ENCODE measurements at regions not wholly inside any gene's neighbourhood (a gene's known extent, or its start where the extent isn't known, plus 50 kb on each side); places are given as distances from the start of the nearest gene placed in this dataset.
"Not testable (repeated sequence)": the region's sequence is repeated elsewhere in the genome, so short reads cannot be mapped to it uniquely, and the experiment has no call there.

DNA sequence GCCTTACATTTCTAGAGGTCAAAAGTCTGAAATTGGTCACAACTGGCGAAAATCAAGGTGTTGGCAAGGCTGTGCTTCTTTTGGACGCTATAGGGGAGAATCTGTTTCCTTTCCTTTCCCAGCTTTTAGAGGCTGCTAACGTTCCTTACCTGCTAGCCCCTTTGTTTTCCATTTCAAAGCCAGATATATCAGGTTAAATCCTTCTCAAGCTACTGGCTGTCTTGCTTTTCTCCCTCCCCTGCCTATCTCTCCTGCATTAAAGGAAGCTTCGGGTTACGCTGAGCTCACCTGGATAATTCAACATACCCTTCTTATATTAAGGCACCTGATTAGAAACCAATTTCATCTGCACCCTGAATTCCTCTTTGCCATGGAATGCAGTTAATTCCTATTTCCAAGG, 1569.7 kb upstream of the SLC10A2 start:
- H3K4me3 Mint-ChIP-seq, result no peak overlapping the region
- H3K27me3 Mint-ChIP-seq, result no peaks in the 10 kb centered on the region
- no peak overlapping the region for H3K27ac Mint-ChIP-seq
- ATAC-seq, result no peak
- no peaks in the 10 kb centered on the region for H3K9me3 Mint-ChIP-seq
- DNase-seq, result no peak
- H3K4me1 Mint-ChIP-seq, result no peaks in the 10 kb centered on the region

DNA sequence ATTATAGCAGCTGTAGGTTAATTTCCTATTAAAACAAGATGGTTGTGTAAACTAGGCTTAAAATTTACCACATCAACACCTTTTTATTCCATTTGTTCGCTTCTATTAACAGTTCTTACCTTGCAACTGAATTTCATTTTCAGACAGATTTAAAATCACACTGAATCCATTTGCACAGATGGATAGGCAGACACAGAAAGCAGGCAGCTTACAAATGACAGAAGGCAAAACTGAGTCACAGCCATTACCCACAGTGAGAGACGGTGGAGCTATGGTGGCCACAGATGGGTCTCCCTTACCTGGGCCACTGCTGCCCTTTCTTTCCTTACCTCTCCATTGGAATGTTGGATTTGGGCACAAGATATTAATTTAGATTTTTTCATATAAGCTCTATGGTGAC, 1567.8 kb upstream of the SLC10A2 start:
- no peak overlapping the region for H3K27ac Mint-ChIP-seq
- ATAC-seq (no peak), DNase-seq (no peak)
- no peaks in the 10 kb centered on the region for H3K27me3 Mint-ChIP-seq
- H3K9me3 Mint-ChIP-seq, result no peaks in the 10 kb centered on the region
- H3K4me3 Mint-ChIP-seq, result no peak overlapping the region
- H3K4me1 Mint-ChIP-seq, result no peaks in the 10 kb centered on the region

GRCh38 chr13:104632736-104633135, 1566.5 kb upstream of the SLC10A2 start:
- no peak overlapping the region for H3K4me3 Mint-ChIP-seq
- no peaks in the 10 kb centered on the region for H3K9me3 Mint-ChIP-seq
- no peak for ATAC-seq
- no peak overlapping the region for H3K27ac Mint-ChIP-seq
- H3K27me3 Mint-ChIP-seq, result no peaks in the 10 kb centered on the region
- H3K4me1 Mint-ChIP-seq, result no peaks in the 10 kb centered on the region
- DNase-seq, result no peak

GRCh38 chr13:104625201-104625600, 1559.0 kb upstream of the SLC10A2 start:
- ATAC-seq (no peak), DNase-seq (no peak)
- no peak overlapping the region for H3K27ac Mint-ChIP-seq

DNA sequence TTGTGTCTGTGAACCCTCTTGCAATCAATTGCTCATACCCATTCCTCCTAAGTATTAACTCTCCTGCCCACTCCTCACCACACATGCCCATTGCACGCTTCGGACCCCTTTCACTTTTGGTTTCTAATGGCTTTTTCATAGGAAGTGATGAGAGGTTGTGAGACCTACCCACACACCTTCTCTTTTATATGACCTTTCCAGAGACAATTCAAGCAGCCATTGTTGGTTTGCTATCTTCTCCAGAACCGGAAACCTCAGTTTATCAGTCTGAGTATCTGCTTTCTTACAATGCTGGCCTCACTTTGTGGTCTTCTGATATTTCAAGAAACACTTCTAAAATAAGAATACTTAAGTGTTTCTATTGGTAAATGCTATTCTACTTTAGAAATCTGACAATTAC, 1550.8 kb upstream of the SLC10A2 start:
- ATAC-seq, result no peak
- no peak overlapping the region for H3K4me3 Mint-ChIP-seq
- DNase-seq, result no peak
- H3K4me1 Mint-ChIP-seq, result peaks cover 5% of the 10 kb centered on the region
- H3K27ac Mint-ChIP-seq, result no peak overlapping the region
- H3K27me3 Mint-ChIP-seq, result no peaks in the 10 kb centered on the region
- H3K9me3 Mint-ChIP-seq, result peaks cover 10 to 12% of the 10 kb centered on the region in 2 donors

More at GRCh38 chr13:104625201-104625600, 1559.0 kb upstream of the SLC10A2 start:
- Mint-ChIP-seq H3K27me3 (no peaks in the 10 kb centered on the region), H3K4me1 (no peaks in the 10 kb centered on the region), H3K9me3 (no peaks in the 10 kb centered on the region), H3K4me3 (no peak overlapping the region)

DNA sequence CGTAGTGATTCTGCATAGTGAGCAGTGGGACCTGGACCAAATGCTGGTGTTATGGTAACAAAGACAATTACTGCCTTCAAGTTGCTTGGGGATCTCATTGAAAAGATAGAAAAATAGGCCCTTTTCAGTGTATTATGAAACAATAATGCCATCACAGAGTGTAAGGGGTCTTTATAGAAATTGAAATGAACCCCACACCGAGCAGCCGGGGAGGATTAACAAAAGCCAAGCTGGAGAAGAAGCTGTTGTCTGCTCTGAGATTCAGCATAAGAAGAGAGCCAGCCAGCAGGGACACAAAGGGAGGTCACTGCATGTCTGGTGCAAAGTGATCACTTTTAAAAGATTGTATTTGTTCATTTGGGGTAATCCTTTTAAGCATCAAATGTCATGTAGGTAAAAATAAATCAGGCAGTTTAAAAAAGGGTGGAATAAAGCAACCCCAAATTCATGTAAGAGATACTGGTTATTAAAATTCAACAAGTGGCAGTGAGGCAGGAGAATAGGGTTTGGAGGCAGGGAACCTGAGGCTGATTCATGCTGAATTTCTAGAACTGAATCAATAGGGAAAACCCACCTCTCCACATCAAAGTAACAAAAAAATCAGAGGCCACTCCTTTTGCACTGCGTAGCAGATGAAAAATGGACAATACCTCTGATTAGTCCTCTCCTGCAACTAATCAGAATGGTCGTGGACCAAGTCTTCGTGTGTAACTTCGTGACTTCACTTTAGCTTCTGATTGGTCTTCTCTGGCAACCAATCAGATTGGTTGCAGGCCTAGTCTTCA, 1548.3 kb upstream of the SLC10A2 start:
- Mint-ChIP-seq H3K4me1 (peaks cover 5% of the 10 kb centered on the region), H3K4me3 (no peak overlapping the region), H3K27ac (no peak overlapping the region), H3K9me3 (peaks cover 10 to 12% of the 10 kb centered on the region in 2 donors), H3K27me3 (no peaks in the 10 kb centered on the region)
- no peak for ATAC-seq
- no peak for DNase-seq

DNA sequence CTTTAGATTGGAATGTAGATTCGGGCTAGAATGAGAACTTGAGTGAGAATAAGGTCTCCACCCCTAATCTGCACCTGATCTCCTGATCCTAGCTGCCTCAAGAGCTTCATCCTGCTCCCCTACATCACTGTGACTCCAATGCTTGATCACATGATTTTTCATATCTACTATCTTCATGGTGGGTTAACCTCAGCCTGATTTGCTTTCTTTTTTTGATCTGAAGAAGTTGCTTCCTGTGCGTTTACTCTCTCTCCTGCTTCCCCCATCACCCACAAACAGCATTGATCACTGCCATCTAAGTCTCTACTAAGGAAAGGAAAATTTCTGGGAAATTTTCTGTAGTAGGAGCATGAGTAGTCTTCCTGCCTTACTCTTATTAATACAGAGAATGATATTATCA, 1542.1 kb upstream of the SLC10A2 start:
- no peak for DNase-seq
- Mint-ChIP-seq H3K9me3 (no peaks in the 10 kb centered on the region), H3K4me3 (no peak overlapping the region), H3K27ac (no peak overlapping the region), H3K4me1 (peaks cover 5% of the 10 kb centered on the region), H3K27me3 (no peaks in the 10 kb centered on the region)
- ATAC-seq, result no peak

DNA sequence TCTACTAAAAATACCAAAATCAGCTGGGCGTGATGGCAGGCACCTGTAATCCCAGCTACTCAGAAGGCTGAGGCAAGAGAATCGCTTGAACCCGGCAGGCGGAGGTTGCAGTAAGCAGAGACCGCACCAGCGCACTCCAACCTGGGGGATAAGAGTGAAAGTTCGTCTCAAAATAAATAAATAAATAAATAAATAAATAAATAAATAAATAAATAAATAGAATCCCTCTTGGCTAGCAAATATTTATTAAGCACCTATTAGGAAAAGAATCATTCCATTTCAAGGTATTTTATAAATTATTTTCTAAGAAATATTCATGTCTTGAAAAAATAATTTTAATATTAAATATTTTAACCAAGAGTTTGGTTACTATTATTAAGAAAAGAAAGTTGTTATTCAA, 1539.2 kb upstream of the SLC10A2 start:
- H3K27me3 Mint-ChIP-seq, ATAC-seq, H3K4me1 Mint-ChIP-seq, H3K9me3 Mint-ChIP-seq, H3K4me3 Mint-ChIP-seq, DNase-seq, H3K27ac Mint-ChIP-seq: not testable (repeated sequence)

GRCh38 chr13:104597546-104598180, 1531.4 kb upstream of the SLC10A2 start:
- Mint-ChIP-seq H3K27me3 (peaks cover 8% of the 10 kb centered on the region), H3K4me1 (no peaks in the 10 kb centered on the region), H3K4me3 (no peak overlapping the region), H3K9me3 (no peaks in the 10 kb centered on the region), H3K27ac (no peak overlapping the region)
- DNase-seq (no peak), ATAC-seq (no peak)

DNA sequence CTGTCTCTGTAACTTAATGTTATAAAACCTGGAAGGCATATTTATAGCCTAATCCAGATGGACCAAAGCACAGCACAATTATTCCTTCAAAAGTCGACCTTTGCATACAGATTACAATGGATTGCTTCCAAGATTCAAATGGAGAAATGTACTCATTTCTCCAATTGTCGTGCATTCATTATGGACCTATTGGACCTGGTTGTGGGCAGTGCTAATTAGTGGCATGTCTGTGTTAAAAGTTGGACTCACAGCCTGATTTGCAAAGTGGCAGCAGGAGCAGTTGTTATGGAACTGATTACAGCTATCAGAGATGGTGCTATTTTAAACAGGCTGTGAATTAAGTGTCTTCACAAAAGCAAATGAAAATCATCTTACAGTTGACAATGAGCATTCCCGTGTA, 1529.3 kb upstream of the SLC10A2 start:
- H3K4me3 Mint-ChIP-seq, result no peak overlapping the region
- ATAC-seq (no peak), DNase-seq (no peak)
- H3K27ac Mint-ChIP-seq, result no peak overlapping the region
- H3K4me1 Mint-ChIP-seq, result no peaks in the 10 kb centered on the region
- peaks cover 8% of the 10 kb centered on the region for H3K27me3 Mint-ChIP-seq
- no peaks in the 10 kb centered on the region for H3K9me3 Mint-ChIP-seq

GRCh38 chr13:104594806-104595205, 1528.6 kb upstream of the SLC10A2 start:
- DNase-seq (no peak), ATAC-seq (no peak)
- Mint-ChIP-seq H3K4me1 (no peaks in the 10 kb centered on the region), H3K27me3 (peaks cover 8% of the 10 kb centered on the region), H3K27ac (no peak overlapping the region), H3K9me3 (no peaks in the 10 kb centered on the region), H3K4me3 (no peak overlapping the region)

DNA sequence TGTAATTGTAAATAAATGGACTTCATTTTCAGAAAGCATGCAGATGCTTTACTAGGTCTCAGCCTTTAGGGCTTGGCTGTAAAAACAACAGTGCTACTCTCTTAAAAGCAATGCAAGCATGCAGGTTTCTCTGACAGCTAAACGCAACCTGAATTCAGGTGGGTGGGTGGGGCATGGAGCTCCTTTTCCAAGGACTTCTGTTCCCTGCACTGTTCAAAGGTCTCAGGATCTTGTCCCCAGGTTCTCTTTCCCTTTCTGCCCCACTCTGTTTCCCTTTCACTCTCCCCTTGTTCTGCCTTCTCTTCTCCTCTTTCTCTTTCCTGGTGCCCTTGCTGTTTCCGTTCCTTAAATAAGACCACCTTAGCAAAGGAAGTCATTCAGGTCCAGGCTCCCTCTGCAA, 1527.5 kb upstream of the SLC10A2 start:
- no peaks in the 10 kb centered on the region for H3K4me1 Mint-ChIP-seq
- H3K9me3 Mint-ChIP-seq, result no peaks in the 10 kb centered on the region
- H3K27ac Mint-ChIP-seq, result no peak overlapping the region
- ATAC-seq, result no peak
- H3K4me3 Mint-ChIP-seq, result no peak overlapping the region
- H3K27me3 Mint-ChIP-seq, result peaks cover 8% of the 10 kb centered on the region
- no peak for DNase-seq

- DNase-seq (no peak), ATAC-seq (no peak)
- H3K4me3 Mint-ChIP-seq, result no peak overlapping the region
- H3K4me1 Mint-ChIP-seq, result no peaks in the 10 kb centered on the region
- no peaks in the 10 kb centered on the region for H3K9me3 Mint-ChIP-seq
- H3K27ac Mint-ChIP-seq, result no peak overlapping the region
- H3K27me3 Mint-ChIP-seq, result peaks cover 8% of the 10 kb centered on the region
These were observed 1527.0 kb upstream of the SLC10A2 start for GRCh38 chr13:104593251-104593576.

- Mint-ChIP-seq H3K4me1 (no peaks in the 10 kb centered on the region), H3K4me3 (no peak overlapping the region), H3K9me3 (no peaks in the 10 kb centered on the region), H3K27ac (no peak overlapping the region), H3K27me3 (peaks cover 8% of the 10 kb centered on the region)
- DNase-seq (no peak), ATAC-seq (no peak)
These were observed 1526.5 kb upstream of the SLC10A2 start for GRCh38 chr13:104592545-104593250.

- no peak overlapping the region for H3K4me3 Mint-ChIP-seq
- no peaks in the 10 kb centered on the region for H3K4me1 Mint-ChIP-seq
- H3K9me3 Mint-ChIP-seq, result no peaks in the 10 kb centered on the region
- no peak for ATAC-seq
- H3K27ac Mint-ChIP-seq, result no peak overlapping the region
- no peak for DNase-seq
- peaks cover 8% of the 10 kb centered on the region for H3K27me3 Mint-ChIP-seq
These were observed 1525.9 kb upstream of the SLC10A2 start for GRCh38 chr13:104592127-104592526.

DNA sequence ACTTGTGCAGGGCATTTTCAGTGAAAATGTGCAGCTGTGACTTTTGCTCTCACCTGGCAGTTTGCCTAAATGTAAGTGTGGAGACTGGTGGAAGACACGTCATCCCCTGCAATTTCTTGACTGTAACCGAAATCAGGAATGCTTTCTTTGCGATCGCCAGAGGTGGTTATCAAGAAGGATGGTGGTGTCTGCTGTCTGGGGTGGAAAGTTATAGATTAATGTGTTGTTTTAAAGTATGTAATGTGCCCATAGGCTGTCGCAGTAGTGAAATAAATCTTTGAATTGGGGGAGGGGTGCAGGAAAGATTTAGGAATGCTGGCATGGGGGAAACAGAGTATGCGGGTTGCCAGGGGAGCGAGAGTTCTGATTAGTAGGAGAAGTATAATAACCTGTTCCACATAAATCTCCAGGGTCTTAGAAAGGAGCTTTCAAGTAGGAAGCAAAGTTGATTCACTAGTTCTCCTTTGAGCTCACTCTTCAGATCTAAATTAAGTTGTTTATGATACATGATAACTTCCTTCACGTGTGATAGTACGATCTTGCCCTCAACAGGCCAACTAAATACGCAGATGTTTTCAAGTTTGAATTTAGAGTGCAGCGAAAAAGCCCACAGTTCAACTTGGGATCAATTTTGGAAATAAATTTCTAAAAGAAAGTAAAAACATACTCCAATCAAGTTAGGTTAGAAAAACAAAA, 1520.0 kb upstream of the SLC10A2 start:
- Mint-ChIP-seq H3K27me3 (peaks cover 6% of the 10 kb centered on the region), H3K4me3 (no peak overlapping the region), H3K9me3 (peaks cover 0 to 8% of the 10 kb centered on the region in 2 donors), H3K27ac (no peak overlapping the region), H3K4me1 (no peaks in the 10 kb centered on the region)
- DNase-seq, result no peak
- ATAC-seq, result no peak

All from stimulated activated naive CD8-positive, alpha-beta T cell treated with anti-CD3 and anti-CD28 coated beads, Interleukin-15, amount 100 ng/mL, for 72 hours (primary cell).